ENCODE measurements at regions not wholly inside any gene's neighbourhood (a gene's known extent, or its start where the extent isn't known, plus 50 kb on each side); places are given as distances from the start of the nearest gene placed in this dataset.

GRCh38 chr5:3659907-3660306, 64.3 kb downstream of the IRX1 start:
- H3K9me3 ChIP-seq: peaks cover 0 to 6% (median 0%) of the 10 kb centered on the region in 4 donors

GRCh38 chr5:3660630-3661029, 65.0 kb downstream of the IRX1 start:
- WGBS, 5 donors: 73 to 83% (median 77%) methylated on average over 4 of the region's 4 CpGs
- Histone ChIP-seq H3K9me3 (peaks cover 0 to 6% (median 0%) of the 10 kb centered on the region in 4 donors), H3K36me3 (no peaks in the 10 kb centered on the region), H3K4me1 (no peaks in the 10 kb centered on the region), H3K27ac (no peak overlapping the region), H3K4me3 (no peak overlapping the region), H3K27me3 (no peaks in the 10 kb centered on the region)
- DNase-seq: no peak
- TF ChIP-seq POLR2AphosphoS5 (IDR thresholded peaks at IDR 0.05) (no peak), POLR2A (IDR thresholded peaks at IDR 0.05) (no peak), CTCF (IDR thresholded peaks at IDR 0.05) (no peak), EP300 (IDR thresholded peaks at IDR 0.05) (no peak)
- intact Hi-C loops (cut with DNase I; ENCODE audit: low total_unique reads): no loop called here

More at GRCh38 chr5:3659907-3660306, 64.3 kb downstream of the IRX1 start:
- Histone ChIP-seq H3K4me3 (no peak overlapping the region), H3K27me3 (no peaks in the 10 kb centered on the region), H3K27ac (no peak overlapping the region), H3K36me3 (no peaks in the 10 kb centered on the region), H3K4me1 (no peaks in the 10 kb centered on the region)
- WGBS, 5 donors: 67 to 76% (median 74%) methylated on average over 7 to 8 of the region's 8 CpGs
- intact Hi-C loops (cut with DNase I; ENCODE audit: low total_unique reads): no loop called here
- peak in 1 of 2 donors; percentile 14 for DNase-seq
- TF ChIP-seq POLR2AphosphoS5 (IDR thresholded peaks at IDR 0.05): no peak

- intact Hi-C loops (cut with DNase I; ENCODE audit: low total_unique reads): no loop called here
- H3K4me3 ChIP-seq: no peak overlapping the region
- 43 to 57% (median 47%) methylated on average over 4 of the region's 4 CpGs for WGBS, 5 donors
These were observed 66.2 kb downstream of the IRX1 start for GRCh38 chr5:3661755-3662296.

GRCh38 chr5:3662344-3662743, 66.7 kb downstream of the IRX1 start:
- TF ChIP-seq CTCF (IDR thresholded peaks at IDR 0.05): no peak
- no peak for TF ChIP-seq POLR2AphosphoS5 (IDR thresholded peaks at IDR 0.05)
- no peak for TF ChIP-seq POLR2A (IDR thresholded peaks at IDR 0.05)
- no peak for TF ChIP-seq EP300 (IDR thresholded peaks at IDR 0.05)
- no peak for DNase-seq
- WGBS, 5 donors: 20 to 40% (median 36%) methylated on average over 1 of the region's 1 CpG
- Histone ChIP-seq H3K27me3 (peaks cover 0 to 2% (median 0%) of the 10 kb centered on the region in 3 donors), H3K4me1 (no peaks in the 10 kb centered on the region), H3K9me3 (peaks cover 0 to 6% (median 0%) of the 10 kb centered on the region in 4 donors), H3K4me3 (no peak overlapping the region), H3K27ac (no peak overlapping the region), H3K36me3 (no peaks in the 10 kb centered on the region)
- intact Hi-C loops (cut with DNase I; ENCODE audit: low total_unique reads): no loop called here

More at GRCh38 chr5:3661755-3662296, 66.2 kb downstream of the IRX1 start:
- Histone ChIP-seq H3K9me3 (peaks cover 0 to 6% (median 0%) of the 10 kb centered on the region in 4 donors), H3K27me3 (peaks cover 0 to 2% (median 0%) of the 10 kb centered on the region in 3 donors), H3K36me3 (no peaks in the 10 kb centered on the region), H3K4me1 (no peaks in the 10 kb centered on the region), H3K27ac (no peak overlapping the region)
- TF ChIP-seq POLR2A (IDR thresholded peaks at IDR 0.05) (no peak), EP300 (IDR thresholded peaks at IDR 0.05) (no peak), POLR2AphosphoS5 (IDR thresholded peaks at IDR 0.05) (no peak), CTCF (IDR thresholded peaks at IDR 0.05) (no peak)
- no peak for DNase-seq

- Histone ChIP-seq H3K4me1 (no peaks in the 10 kb centered on the region), H3K4me3 (no peak overlapping the region), H3K27me3 (peaks cover 0 to under 1% (median 0%) of the 10 kb centered on the region in 3 donors), H3K9me3 (peaks cover 0 to 5% (median under 1%) of the 10 kb centered on the region in 4 donors), H3K36me3 (no peaks in the 10 kb centered on the region), H3K27ac (no peak overlapping the region)
- no peak for DNase-seq
- intact Hi-C loops (cut with DNase I; ENCODE audit: low total_unique reads): no loop called here
- TF ChIP-seq POLR2A (IDR thresholded peaks at IDR 0.05): no peak
- TF ChIP-seq CTCF (IDR thresholded peaks at IDR 0.05): no peak
- no peak for TF ChIP-seq POLR2AphosphoS5 (IDR thresholded peaks at IDR 0.05)
- TF ChIP-seq EP300 (IDR thresholded peaks at IDR 0.05): no peak
- 38 to 60% (median 43%) methylated on average over 3 of the region's 3 CpGs for WGBS, 5 donors
These were observed 75.7 kb downstream of the IRX1 start for GRCh38 chr5:3671337-3671736.
